ENCODE measurements at regions not wholly inside any gene's neighbourhood (a gene's known extent, or its start where the extent isn't known, plus 50 kb on each side); places are given as distances from the start of the nearest gene placed in this dataset.

- Histone ChIP-seq H3K36me3 (ENCODE audit: control insufficient read depth, insufficient read depth, low read length) (no peaks in the 10 kb centered on the region), H3K4me3 (replicated peaks; ENCODE audit: low read depth, low read length) (no peak overlapping the region), H3K27me3 (replicated peaks; ENCODE audit: control insufficient read depth, insufficient read depth, low read length) (no peaks in the 10 kb centered on the region; the same call in 1 of the 2 replicates)
- TF ChIP-seq CTCF (IDR thresholded peaks at IDR 0.05; ENCODE audit: insufficient read depth, low read length, poor library complexity, severe bottlenecking), result no peak
- DNase-seq (ENCODE audit: extremely low read depth, insufficient read length), result no peak
Observed at GRCh38 chr20:22429175-22430153, 154.9 kb downstream of the FOXA2 start.

GRCh38 chr20:22428051-22428450 lies 156.3 kb downstream of the FOXA2 start:
- Histone ChIP-seq H3K4me3 (replicated peaks; ENCODE audit: low read depth, low read length) (no peak overlapping the region), H3K27me3 (replicated peaks; ENCODE audit: control insufficient read depth, insufficient read depth, low read length) (no peaks in the 10 kb centered on the region), H3K36me3 (ENCODE audit: control insufficient read depth, insufficient read depth, low read length) (no peaks in the 10 kb centered on the region)
- DNase-seq (ENCODE audit: extremely low read depth, insufficient read length), result no peak
- TF ChIP-seq CTCF (IDR thresholded peaks at IDR 0.05; ENCODE audit: insufficient read depth, low read length, poor library complexity, severe bottlenecking), result no peak

GRCh38 chr20:22426772-22427171 lies 157.6 kb downstream of the FOXA2 start:
- no peaks in the 10 kb centered on the region for H3K36me3 ChIP-seq (ENCODE audit: control insufficient read depth, insufficient read depth, low read length)
- no peak for DNase-seq (ENCODE audit: extremely low read depth, insufficient read length)
- H3K27me3 ChIP-seq (replicated peaks; ENCODE audit: control insufficient read depth, insufficient read depth, low read length), result peaks cover 2% of the 10 kb centered on the region; the same call in 1 of the 2 replicates
- TF ChIP-seq CTCF (IDR thresholded peaks at IDR 0.05; ENCODE audit: insufficient read depth, low read length, poor library complexity, severe bottlenecking), result no peak
- H3K4me3 ChIP-seq (replicated peaks; ENCODE audit: low read depth, low read length), result no peak overlapping the region

- no peaks in the 10 kb centered on the region for H3K36me3 ChIP-seq (ENCODE audit: control insufficient read depth, insufficient read depth, low read length)
- DNase-seq (ENCODE audit: extremely low read depth, insufficient read length), result no peak
- TF ChIP-seq CTCF (IDR thresholded peaks at IDR 0.05; ENCODE audit: insufficient read depth, low read length, poor library complexity, severe bottlenecking), result no peak
- H3K4me3 ChIP-seq (replicated peaks; ENCODE audit: low read depth, low read length), result no peak overlapping the region
- peaks cover 2% of the 10 kb centered on the region; the same call in 1 of the 2 replicates for H3K27me3 ChIP-seq (replicated peaks; ENCODE audit: control insufficient read depth, insufficient read depth, low read length)
Observed at GRCh38 chr20:22425344-22426295, 158.8 kb downstream of the FOXA2 start.

- no peak for DNase-seq (ENCODE audit: extremely low read depth, insufficient read length)
- no peak overlapping the region for H3K4me3 ChIP-seq (replicated peaks; ENCODE audit: low read depth, low read length)
- no peaks in the 10 kb centered on the region for H3K36me3 ChIP-seq (ENCODE audit: control insufficient read depth, insufficient read depth, low read length)
- TF ChIP-seq CTCF (IDR thresholded peaks at IDR 0.05; ENCODE audit: insufficient read depth, low read length, poor library complexity, severe bottlenecking), result no peak
- peaks cover 2% of the 10 kb centered on the region for H3K27me3 ChIP-seq (replicated peaks; ENCODE audit: control insufficient read depth, insufficient read depth, low read length)
Observed at GRCh38 chr20:22423190-22423832, 161.1 kb downstream of the FOXA2 start.

Data from GM06990 (cell line).